ENCODE measurements at regions not wholly inside any gene's neighbourhood (a gene's known extent, or its start where the extent isn't known, plus 50 kb on each side); places are given as distances from the start of the nearest gene placed in this dataset.
"Not testable (repeated sequence)": the region's sequence is repeated elsewhere in the genome, so short reads cannot be mapped to it uniquely, and the experiment has no call there.

DNA sequence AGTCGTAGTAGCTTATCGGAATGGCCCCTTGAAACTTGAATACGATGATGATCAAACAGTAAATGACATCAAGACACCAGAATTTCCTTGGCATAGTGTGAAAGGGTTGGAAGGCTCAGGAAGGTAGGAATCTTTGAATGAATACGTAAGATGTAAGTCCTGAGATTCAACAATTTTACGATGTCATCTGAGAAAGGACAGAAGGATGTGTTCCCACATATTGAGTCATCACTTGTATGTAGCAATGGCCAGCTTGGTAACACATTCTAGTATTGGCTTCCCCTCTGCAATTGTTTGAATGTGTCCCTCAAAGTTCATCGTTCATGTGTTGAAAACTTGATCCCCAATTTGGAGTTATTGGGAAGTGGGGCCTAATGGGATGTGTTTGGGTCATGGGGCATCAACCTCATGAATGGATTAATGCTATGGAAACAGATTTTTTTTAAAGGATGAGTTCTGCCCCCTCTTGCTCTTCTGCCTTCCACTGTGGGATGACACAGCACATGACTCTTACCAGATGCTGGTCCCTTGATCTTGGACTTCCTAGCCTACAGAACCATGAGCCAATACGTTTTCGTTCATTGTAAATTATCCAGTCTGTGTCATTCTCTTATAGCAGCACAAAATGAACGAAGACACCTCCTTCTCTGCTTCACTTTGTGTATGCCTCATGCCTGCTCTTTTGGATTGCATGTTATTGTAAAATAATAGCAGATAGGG lies 284.6 kb downstream of the BCAT1 start:
- DNase-seq: no peak

DNA sequence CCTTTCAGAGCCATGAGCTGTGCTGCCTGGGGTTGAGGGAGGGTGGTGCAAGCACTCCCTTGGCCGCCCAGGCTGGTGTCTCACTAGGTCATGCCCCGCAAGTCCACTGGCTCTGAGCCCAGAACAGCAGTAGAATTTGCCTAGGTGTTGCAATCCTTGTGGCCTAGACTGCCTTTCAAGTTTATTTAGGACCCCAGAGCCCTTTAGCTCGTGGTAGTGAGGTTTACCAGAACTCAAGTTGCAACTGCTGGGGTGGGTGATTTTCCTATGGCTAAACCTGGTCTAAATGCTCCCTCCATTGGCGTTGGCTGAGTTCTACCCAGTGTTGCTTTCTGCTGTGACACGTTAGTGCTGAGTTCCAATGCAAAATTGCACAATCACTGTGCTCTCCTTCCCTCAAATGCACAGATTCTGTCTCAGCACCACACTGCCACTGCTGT lies 287.2 kb downstream of the BCAT1 start:
- no peak for DNase-seq

DNA sequence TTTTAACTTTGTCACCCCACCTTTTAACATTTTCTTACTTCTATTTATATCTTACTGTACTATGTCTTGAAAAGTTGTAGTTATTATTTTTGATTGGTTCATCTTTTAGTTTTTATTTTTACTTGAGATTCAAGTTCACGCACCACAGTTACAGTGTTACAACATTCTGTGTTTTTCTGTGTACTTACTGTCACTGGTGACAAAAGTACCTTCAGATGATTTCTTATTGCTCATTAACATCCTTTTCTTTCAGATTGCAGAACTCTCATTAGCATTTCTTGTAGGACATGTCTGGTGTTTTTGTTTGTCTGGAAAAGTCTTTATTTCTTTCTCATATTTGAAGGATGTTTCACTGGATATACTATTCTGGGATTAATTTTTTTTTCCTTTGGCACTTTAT lies 289.9 kb downstream of the BCAT1 start:
- no peak for DNase-seq

DNA sequence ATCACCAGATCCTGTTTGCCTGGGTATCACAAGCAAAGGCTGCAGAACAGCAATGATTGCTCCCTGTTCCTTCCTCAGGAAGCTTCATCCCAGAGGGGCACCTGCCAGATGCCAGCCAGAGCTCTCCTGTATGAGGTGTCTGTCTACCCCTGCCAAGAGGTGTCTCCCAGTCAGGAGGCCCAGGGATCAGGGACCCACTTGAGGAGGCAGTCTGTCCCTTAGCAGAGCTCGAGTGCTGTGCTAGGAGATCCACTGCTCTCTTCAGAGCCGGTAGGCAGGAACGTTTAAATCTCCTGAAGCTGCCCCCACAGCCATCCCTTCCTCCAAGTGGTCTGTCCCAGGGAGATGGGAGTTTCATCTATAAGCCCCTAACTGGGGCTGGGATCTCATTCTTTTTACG lies 294.6 kb downstream of the BCAT1 start:
- DNase-seq: not testable (repeated sequence)

DNA sequence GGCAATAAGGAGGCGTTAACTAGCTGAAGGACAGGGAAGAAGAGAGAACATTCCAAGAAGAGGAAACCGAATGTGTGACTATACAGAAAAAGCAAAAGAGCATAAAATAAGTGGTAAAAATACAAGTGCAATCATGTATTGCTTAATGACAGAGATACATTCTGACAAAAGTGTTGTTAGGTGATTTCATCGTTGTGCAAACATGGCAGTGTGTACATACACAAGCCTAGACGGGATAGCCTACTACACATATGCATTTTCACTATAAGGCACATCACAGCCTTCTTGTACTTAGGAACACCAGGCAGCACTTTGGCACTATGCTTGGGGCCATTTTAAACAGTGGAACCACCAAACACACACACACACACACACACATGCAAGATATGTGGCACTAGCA lies 299.3 kb downstream of the BCAT1 start:
- no peak for DNase-seq

DNA sequence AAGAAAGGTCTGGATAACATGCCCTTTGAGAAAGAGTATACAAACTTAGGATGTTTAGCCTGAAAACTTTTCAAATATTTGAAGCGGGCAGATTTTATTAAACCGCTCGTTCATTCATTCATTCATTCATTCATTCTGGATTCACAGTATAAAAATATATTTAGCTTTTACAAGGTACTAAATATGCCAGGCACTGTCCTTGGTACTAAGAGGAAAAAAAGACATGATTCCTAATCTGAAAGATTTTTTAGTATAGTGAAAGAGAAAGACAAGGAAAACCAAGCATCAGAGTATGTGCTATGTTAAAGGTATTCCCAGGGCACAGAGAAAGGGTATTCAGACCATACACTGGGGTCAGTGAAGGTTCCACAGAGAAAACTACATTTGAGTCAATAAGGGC lies 299.7 kb downstream of the BCAT1 start:
- no peak for DNase-seq

DNA sequence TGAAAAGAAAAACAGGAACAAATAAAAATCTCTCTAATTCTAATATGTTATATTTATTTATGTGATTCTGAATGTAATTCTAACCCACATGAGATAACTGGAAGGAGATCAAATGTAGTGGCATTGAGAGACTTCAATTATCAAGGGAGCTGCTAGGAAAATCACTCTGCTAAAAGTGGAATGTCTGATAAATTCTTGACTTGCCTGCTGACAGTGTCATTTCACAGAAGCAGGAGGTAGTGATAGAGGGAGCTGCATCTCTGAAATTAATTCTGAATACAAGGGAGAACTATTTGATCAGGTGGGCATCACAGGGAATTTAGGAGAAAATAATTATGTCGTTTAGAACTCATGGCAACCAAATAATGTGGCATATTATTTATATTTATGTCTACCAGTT lies 303.6 kb downstream of the BCAT1 start:
- no peak for DNase-seq

DNA sequence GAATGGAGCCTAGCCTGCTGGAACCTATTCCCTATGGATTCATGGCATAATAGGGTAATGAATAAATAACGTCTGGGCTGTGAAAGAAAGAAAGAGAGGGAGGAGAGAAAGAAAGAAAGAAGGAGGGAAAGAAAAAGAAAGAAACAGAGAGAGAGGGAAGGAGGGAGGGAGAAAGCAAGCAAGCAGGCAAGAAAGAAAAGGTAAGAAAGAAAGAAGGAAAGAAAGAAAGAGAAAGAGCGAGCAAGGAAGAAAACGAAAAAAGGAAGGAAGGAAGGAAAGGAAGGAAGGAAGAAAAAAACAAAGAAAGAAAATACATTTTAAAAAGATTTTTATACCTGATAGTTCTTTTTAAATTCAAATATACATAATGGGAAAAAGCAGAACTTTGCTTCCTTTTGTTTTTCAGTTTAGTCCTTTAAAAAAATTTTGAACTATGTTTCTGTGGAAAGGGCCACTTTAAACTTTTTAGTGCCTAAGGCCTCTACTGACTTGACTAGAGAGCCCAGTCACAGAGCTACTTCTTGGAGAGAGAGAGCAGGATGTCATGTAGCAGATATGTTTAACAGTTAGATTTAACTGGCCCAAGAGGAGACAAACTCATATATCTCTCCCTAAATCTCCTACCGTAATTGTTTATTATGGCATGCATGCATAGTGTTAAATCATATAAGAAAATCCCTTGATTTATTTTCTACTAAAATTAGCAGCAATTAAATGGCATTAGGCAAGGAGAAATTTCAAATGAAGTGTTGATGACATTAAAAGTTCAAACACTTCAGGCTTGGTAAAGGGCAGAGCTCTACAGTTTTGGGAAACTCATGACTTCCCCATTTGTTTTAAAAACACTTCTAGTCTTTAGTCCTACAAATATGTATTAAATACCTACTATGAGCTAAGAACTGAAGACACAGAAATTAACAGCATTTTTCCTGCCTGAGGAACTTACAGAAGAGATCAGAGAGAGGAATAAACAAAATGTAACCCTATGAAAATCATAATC lies 305.5 kb downstream of the BCAT1 start:
- no peak for DNase-seq

DNA sequence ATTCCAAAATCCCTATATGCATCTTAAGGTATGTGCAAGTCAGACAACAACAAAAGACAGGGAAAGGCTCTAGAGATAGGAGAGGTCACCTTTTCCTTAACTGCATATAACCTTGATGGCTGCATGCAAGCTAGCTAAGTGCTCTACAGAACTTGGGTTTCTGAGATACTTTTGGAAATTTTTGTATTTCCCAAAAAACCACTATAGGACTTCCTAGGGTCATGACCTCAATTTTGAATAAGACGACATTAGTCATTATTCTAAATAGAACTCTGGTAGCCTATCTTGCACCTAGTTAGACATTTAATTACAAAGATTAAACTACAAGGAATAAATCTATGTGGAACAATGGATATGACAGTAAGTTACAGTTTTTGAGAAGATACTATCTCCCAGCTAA lies 309.3 kb downstream of the BCAT1 start:
- DNase-seq: no peak

DNA sequence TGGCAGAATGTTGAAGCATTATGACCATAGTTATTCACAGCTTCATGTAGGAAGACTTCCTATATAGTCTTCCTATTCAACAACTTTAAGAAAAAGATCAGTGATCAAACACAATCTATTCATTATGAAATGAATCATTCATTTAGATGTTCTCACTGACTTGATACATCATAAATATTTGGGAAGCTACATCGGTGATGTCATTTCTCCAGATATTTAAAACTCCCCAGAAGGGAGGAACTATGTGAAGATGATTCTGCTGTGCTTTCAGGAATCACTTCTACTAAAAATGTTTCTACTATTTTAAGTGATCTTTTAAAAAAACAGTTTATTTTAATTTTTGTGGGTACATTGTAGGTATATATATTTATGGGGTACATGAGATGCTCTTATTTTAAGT lies 316.4 kb downstream of the BCAT1 start:
- no peak for DNase-seq

DNA sequence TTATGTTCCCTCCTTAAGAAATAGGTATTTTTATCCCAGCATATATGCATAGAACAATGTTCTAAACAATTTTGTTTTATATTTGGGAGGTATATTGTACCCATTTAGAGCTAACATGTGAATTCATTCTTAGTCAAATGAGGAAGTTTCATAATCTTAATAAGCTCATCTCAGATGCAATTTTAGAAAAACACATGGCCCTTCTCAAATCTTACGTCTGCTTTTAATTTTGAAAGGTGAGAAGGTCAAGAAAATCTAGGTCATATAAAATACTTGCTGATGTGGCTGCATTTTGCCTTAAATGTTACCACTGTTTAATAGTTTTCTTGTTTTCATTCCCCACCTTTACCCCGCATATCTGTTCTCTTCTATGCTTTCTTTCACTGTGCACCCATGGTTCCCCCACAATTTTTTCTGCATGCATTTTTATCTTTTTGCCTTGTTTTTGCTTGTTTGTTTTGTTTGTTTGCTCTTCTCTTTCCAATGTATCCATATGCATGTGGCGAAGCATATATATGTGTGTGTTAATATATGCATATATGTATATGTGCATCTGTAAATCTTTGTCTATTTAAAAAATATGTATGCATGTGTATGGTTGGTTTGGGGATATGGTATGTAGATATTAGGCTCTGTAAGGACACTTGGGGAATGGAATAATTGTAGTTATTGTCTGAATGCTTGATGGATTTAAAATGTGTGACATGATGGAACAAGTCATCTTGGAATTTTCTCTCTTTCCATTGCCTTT lies 317.1 kb downstream of the BCAT1 start:
- no peak for DNase-seq

DNA sequence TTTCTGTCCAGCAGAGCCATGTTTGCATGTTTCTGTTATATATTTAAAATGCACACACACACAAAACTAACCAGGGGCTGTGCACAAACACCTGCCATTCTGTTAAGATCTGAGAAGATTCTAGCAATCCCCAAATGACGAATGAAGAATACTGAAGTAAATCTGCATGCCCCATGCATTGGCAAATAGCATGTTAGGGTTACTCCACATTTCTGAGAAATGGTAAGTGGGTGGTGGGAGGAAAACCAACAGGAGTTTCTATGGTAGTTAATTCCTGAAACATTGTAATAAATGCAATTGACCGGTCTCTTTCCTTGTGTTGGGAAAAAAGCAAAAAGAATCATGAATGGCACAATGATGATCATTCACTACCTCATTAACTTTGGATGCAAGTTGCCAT lies 318.0 kb downstream of the BCAT1 start:
- no peak for DNase-seq

DNA sequence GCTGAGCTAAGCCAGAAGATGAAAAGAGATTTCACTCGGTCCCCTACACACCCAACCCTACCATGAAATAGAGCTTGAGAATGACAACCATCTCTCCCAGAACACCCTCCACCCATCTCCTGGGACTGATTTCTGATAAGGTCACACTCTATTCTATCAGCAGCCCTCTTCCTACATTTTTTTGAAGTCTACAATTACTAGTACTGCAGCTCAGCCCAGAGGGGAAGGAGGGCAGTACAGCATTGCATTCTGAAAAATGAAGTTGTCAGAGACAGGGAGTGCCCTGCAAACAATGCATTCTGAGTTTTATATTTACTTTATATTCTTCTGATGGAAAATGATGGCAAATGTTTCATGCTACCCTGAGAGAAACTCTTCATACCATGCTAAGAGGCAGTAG lies 318.5 kb downstream of the BCAT1 start:
- DNase-seq: no peak

DNA sequence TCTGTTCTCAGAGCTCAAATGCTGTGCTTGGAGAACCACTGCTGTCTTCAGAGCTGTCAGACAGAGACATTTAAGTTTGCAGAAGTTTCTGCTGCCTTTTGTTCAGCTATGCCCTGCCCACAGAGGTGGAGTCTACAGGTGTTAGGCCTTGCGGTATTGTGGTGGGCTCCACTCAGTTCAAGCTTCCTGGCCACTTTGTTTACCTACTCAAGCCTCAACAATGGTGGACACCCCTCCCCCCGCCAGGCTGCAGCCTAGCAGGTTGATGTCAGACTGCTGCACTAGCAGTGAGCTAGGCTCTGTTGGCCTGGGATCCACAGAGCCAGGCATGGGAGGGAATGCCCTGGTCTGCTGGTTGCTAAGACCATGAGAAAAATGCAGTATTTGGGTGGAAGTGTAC lies 323.8 kb downstream of the BCAT1 start:
- no peak for DNase-seq

DNA sequence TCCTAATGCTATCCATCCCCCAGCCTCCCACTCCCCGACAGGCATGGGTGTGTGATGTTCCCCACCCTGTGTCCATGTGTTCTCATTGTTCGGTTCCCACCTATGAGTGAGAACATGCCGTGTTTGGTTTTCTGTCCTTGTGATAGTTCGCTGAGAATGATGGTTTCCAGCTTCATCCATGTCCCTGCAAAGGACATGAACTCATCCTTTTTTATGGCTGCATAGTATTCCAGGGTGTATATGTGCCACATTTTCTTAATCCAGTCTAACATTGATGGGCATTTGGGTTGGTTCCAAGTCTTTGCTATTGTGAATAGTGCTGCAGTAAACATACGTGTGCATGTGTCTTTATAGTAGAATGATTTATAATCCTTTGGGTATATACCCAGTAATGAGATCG lies 328.9 kb downstream of the BCAT1 start:
- not testable (repeated sequence) for DNase-seq

DNA sequence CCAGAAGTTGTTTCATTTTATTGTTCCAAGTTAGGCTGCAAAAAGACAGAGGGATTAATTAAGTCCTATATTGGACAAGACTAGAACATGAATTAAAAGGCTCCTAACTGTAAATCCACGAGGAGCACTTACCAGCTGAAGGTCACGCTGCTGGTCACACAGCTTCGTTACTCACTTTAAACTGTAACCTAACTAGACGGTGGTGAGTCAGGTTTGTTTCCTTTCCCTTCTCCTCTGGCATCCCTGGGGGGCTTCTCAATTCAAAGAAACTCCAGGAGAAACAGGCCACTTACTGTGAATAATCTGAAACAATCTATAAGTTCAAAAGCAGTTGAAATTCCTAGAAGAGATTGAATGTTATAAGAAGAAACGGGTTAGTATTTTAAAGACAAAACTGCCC lies 331.4 kb downstream of the BCAT1 start:
- no peak for DNase-seq

DNA sequence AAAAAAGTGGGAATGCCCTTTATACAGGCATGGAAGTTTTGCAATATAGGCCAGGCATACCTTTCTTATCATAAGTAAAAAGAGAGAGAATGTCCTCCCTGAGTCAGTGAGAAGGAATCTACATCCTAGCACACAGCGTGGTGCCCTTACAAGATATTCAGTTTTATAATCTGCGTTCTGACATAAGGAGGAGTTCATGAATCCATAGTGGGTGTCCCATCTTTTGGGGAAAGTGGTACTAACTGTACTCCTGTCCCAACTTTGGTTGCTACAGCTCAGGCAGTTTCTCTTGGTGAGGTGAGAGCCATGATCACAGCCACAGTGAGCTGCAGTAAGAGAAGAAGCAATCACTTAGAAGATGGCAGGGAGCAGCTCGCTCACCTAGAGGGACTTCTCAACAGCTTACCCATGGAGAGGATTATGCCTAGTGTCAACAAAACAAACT lies 332.9 kb downstream of the BCAT1 start:
- no peak for DNase-seq

DNA sequence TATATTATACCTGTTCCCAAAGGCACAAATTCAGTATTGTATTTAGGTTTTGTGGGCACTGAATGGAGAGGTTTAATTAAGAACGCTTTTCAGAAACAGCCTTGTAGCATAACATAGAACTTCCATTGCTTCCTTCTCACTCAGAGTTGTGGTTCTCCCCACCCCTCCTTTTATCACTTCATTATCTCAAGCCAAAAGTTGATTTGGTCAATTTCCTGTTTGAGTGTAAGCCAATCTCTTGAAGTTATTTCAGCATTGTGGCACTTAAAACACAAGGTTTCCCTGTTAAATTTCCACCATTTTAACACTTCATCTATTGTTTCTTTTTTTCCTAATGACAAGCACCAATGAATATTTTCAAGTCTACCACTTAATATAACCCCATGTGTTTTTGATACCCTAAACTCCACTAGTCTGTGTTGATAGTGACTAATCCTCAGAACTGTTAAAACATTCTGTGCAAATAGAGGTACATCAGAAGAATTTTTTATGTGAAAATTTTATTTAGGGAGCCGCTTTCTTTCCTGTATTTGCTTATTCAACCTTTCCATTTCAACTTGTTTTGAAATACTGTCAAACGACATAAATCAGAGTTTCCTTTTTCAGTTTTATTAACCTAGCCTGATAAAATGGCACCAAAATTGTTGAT lies 340.1 kb downstream of the BCAT1 start:
- no peak for DNase-seq

DNA sequence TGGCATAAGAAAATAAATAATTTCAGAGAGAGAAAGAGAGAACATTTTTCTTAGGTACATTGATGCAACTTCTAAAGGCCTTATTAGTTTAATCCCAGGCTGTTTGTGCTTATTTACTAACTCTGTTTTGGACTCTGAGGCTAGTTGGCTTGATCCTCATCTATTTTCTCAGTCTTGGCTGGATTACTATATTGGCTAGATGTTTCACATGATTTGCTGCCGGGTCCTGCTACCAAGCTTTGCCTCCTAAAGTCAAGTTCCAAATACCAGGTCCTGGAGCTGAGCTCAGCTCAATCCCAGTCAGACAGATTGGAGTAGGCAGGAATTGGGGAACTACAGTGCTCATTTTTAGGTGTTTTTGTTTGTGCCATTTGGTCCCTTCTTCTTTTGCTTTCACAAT lies 340.8 kb downstream of the BCAT1 start:
- no peak for DNase-seq

DNA sequence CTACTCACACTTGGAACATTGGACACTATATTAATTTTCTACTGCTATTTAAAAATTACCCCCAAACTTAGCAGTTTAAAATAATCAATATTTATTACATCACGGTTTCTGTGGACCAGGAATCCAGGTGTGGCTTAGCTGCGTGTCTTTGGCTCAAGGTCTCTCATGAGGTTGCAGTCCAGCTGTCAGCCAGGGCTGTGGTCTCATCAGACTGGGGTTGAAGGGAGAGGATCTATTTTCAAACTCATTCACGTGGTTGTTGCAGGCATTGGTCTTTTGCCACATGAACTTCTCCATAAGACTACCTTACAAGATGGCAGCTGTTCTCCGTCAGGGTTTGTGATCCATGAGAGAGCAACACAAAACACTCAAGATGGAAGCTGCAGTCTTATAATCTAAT lies 343.0 kb downstream of the BCAT1 start:
- no peak for DNase-seq

DNA sequence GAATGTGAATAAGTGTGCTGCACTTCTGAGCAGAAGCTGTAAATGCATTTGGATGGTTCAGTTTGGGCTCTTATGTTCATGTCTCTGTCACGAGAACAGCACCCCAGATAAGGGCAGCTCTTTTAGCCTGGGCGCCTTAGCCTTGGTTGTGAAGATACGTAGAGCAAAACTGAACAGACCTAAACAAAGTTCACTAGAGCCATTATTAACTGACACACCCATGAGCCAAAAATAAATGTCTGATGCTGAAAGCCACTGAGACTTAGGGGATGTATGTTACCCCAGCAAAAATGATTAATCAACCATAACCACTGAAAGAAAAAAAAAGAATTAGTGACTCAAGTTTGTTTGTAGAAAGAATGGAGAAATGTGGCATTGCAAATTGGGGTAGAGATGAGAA lies 343.4 kb downstream of the BCAT1 start:
- DNase-seq: no peak

DNA sequence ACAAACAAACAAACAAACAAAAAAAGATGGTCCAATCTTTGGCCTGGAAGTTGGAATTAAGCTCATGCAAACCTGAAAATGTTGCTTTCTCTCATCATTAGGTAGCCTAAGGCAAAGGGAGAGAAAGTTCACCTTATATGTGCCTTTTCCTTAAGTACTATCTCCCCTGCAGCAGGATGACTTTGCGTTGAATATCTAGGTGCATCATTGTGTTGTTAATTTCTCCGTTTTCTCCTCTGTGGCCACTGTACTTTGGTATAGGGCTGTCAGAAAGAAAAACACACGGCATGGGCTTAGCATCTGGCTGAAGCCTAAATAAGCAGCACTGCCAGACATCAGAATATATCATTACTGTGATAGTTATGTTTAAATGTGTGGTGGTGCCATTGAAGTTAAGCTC lies 345.5 kb downstream of the BCAT1 start:
- no peak for DNase-seq

DNA sequence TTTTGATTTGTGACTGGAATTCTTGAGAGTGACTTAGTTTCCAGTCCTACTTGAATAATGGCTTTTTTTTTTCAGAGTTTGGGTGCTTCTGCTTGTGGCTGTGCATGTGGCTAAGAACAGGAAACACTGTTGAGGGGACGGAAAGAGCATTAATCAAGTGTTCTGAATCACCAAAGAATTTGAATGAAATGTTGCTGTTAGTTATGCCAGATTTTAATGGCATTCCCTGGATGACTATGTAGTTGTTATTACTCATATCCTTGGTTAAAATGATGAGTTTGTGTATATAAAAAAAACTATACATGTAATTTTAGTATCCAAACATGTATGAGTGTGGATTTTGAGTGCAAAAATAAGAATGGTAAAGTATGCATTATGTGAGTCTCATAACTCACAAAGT lies 347.9 kb downstream of the BCAT1 start:
- no peak for DNase-seq
